ENCODE measurements at regions not wholly inside any gene's neighbourhood (a gene's known extent, or its start where the extent isn't known, plus 50 kb on each side); places are given as distances from the start of the nearest gene placed in this dataset.

GRCh38 chr2:78147466-78147865, 625.3 kb upstream of the LRRTM4 start:
- TF ChIP-seq CTCF (IDR thresholded peaks at IDR 0.05; ENCODE audit: insufficient read depth, low read length) (no peak), REST (IDR thresholded peaks at IDR 0.05; ENCODE audit: insufficient replicate concordance, low read depth) (no peak), POLR2AphosphoS5 (IDR thresholded peaks at IDR 0.05; ENCODE audit: low read depth) (no peak)
